ENCODE measurements at regions not wholly inside any gene's neighbourhood (a gene's known extent, or its start where the extent isn't known, plus 50 kb on each side); places are given as distances from the start of the nearest gene placed in this dataset.

GRCh38 chr9:90464978-90465377 lies 177.6 kb downstream of the DIRAS2 start:
- Histone ChIP-seq H2AFZ (ENCODE audit: low read depth, low read length) (no peak overlapping the region), H4K20me1 (ENCODE audit: insufficient read depth) (no peaks in the 10 kb centered on the region), H3K79me2 (replicated peaks; ENCODE audit: insufficient read depth, low read length) (no peaks in the 10 kb centered on the region), H3K36me3 (ENCODE audit: insufficient read depth, low read length) (no peaks in the 10 kb centered on the region), H3K4me2 (ENCODE audit: low read length) (no peak overlapping the region), H3K9me2 (ENCODE audit: insufficient read depth, low read length) (no peaks in the 10 kb centered on the region), H3F3A (ENCODE audit: insufficient read depth, low read length, poor library complexity, severe bottlenecking) (no peaks in the 10 kb centered on the region), H3K9me3 (ENCODE audit: low read length) (no peaks in the 10 kb centered on the region), H3K4me3 (ENCODE audit: low read length) (no peak overlapping the region), H3K27me3 (ENCODE audit: insufficient read depth, low read depth, low read length) (no peaks in the 10 kb centered on the region), H3K27ac (ENCODE audit: low read length) (no peak overlapping the region), H3K9ac (ENCODE audit: low read length) (no peak overlapping the region)
- TF ChIP-seq MXI1 (conservative IDR thresholded peaks at IDR 0.05; ENCODE audit: poor library complexity, severe bottlenecking), result no peak
- TF ChIP-seq POLR2AphosphoS5 (IDR thresholded peaks at IDR 0.05), result no peak
- TF ChIP-seq RAD21 (conservative IDR thresholded peaks at IDR 0.05), result no peak
- no peak for TF ChIP-seq CTCF (IDR thresholded peaks at IDR 0.05; ENCODE audit: poor library complexity, severe bottlenecking)
- no peak for TF ChIP-seq TAF1 (IDR thresholded peaks at IDR 0.05; ENCODE audit: low read depth)
- TF ChIP-seq EP300 (conservative IDR thresholded peaks at IDR 0.05; ENCODE audit: poor library complexity, severe bottlenecking), result no peak
- TF ChIP-seq SMC3 (conservative IDR thresholded peaks at IDR 0.05; ENCODE audit: poor library complexity), result no peak
- no peak for TF ChIP-seq EZH2 (IDR thresholded peaks at IDR 0.05; ENCODE audit: borderline replicate concordance, insufficient read depth, low read length, poor library complexity, severe bottlenecking)
- TF ChIP-seq, protein P1, sequence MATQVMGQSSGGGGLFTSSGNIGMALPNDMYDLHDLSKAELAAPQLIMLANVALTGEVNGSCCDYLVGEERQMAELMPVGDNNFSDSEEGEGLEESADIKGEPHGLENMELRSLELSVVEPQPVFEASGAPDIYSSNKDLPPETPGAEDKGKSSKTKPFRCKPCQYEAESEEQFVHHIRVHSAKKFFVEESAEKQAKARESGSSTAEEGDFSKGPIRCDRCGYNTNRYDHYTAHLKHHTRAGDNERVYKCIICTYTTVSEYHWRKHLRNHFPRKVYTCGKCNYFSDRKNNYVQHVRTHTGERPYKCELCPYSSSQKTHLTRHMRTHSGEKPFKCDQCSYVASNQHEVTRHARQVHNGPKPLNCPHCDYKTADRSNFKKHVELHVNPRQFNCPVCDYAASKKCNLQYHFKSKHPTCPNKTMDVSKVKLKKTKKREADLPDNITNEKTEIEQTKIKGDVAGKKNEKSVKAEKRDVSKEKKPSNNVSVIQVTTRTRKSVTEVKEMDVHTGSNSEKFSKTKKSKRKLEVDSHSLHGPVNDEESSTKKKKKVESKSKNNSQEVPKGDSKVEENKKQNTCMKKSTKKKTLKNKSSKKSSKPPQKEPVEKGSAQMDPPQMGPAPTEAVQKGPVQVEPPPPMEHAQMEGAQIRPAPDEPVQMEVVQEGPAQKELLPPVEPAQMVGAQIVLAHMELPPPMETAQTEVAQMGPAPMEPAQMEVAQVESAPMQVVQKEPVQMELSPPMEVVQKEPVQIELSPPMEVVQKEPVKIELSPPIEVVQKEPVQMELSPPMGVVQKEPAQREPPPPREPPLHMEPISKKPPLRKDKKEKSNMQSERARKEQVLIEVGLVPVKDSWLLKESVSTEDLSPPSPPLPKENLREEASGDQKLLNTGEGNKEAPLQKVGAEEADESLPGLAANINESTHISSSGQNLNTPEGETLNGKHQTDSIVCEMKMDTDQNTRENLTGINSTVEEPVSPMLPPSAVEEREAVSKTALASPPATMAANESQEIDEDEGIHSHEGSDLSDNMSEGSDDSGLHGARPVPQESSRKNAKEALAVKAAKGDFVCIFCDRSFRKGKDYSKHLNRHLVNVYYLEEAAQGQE (IDR thresholded peaks at IDR 0.05; ENCODE audit: borderline replicate concordance), result no peak

DNA sequence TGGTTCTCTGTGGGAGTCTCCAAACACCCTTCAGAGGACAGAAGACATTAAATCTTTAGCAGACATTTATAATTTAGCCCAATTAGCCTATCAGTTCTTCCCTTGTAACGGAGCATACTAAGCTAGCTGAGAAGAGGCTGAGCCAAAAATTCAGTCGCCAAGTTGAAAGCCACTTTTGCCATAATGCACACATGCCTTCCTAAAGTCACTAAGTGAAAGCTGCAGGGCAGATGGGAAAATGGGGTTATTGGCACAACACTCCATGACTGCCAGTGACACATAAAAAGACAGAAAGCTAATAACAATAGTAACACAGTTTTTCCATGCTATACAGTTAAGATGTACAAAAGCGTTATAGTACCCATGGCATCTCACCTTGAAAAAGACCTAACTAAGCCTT lies 176.2 kb downstream of the DIRAS2 start:
- H3K4me2 ChIP-seq (ENCODE audit: low read length), result no peak overlapping the region
- no peak overlapping the region for H3K27ac ChIP-seq (ENCODE audit: low read length)
- TF ChIP-seq RAD21 (conservative IDR thresholded peaks at IDR 0.05), result no peak
- TF ChIP-seq MXI1 (conservative IDR thresholded peaks at IDR 0.05; ENCODE audit: poor library complexity, severe bottlenecking), result no peak
- TF ChIP-seq TAF1 (IDR thresholded peaks at IDR 0.05; ENCODE audit: low read depth), result no peak
- TF ChIP-seq POLR2AphosphoS5 (IDR thresholded peaks at IDR 0.05), result no peak
- TF ChIP-seq CTCF (IDR thresholded peaks at IDR 0.05; ENCODE audit: poor library complexity, severe bottlenecking), result no peak
- no peak for TF ChIP-seq SMC3 (conservative IDR thresholded peaks at IDR 0.05; ENCODE audit: poor library complexity)
- TF ChIP-seq, protein P1 (IDR thresholded peaks at IDR 0.05; ENCODE audit: borderline replicate concordance), result no peak
- no peak for TF ChIP-seq EZH2 (IDR thresholded peaks at IDR 0.05; ENCODE audit: borderline replicate concordance, insufficient read depth, low read length, poor library complexity, severe bottlenecking)
- TF ChIP-seq EP300 (conservative IDR thresholded peaks at IDR 0.05; ENCODE audit: poor library complexity, severe bottlenecking), result no peak
- no peaks in the 10 kb centered on the region for H3F3A ChIP-seq (ENCODE audit: insufficient read depth, low read length, poor library complexity, severe bottlenecking)
- no peaks in the 10 kb centered on the region for H3K36me3 ChIP-seq (ENCODE audit: insufficient read depth, low read length)
- no peak overlapping the region for H3K9ac ChIP-seq (ENCODE audit: low read length)
- no peaks in the 10 kb centered on the region for H4K20me1 ChIP-seq (ENCODE audit: insufficient read depth)
- H3K9me3 ChIP-seq (ENCODE audit: low read length), result no peaks in the 10 kb centered on the region
- no peaks in the 10 kb centered on the region for H3K9me2 ChIP-seq (ENCODE audit: insufficient read depth, low read length)
- H3K4me3 ChIP-seq (ENCODE audit: low read length), result no peak overlapping the region
- H3K79me2 ChIP-seq (replicated peaks; ENCODE audit: insufficient read depth, low read length), result no peaks in the 10 kb centered on the region
- no peaks in the 10 kb centered on the region for H3K27me3 ChIP-seq (ENCODE audit: insufficient read depth, low read depth, low read length)
- H2AFZ ChIP-seq (ENCODE audit: low read depth, low read length), result no peak overlapping the region
